ENCODE measurements at regions not wholly inside any gene's neighbourhood (a gene's known extent, or its start where the extent isn't known, plus 50 kb on each side); places are given as distances from the start of the nearest gene placed in this dataset.

- 73% methylated on average over 1 of the region's 1 CpG for WGBS
- no peak for DNase-seq (ENCODE audit: extremely low spot score)
- no peak overlapping the region for H3K27ac ChIP-seq (ENCODE audit: low read depth)
- no peaks in the 10 kb centered on the region for H3K36me3 ChIP-seq (ENCODE audit: insufficient read depth)
- H3K4me3 ChIP-seq (ENCODE audit: low read depth, low read length): no peak overlapping the region
- H3K4me1 ChIP-seq (ENCODE audit: insufficient read depth): no peaks in the 10 kb centered on the region
These were observed 340.2 kb upstream of the NOVA1 start for GRCh38 chr14:26938054-26938453.

- no peak for DNase-seq (ENCODE audit: extremely low spot score)
- Histone ChIP-seq H3K27ac (ENCODE audit: low read depth) (no peak overlapping the region), H3K4me1 (ENCODE audit: insufficient read depth) (no peaks in the 10 kb centered on the region), H3K4me3 (ENCODE audit: low read depth, low read length) (no peak overlapping the region), H3K36me3 (ENCODE audit: insufficient read depth) (no peaks in the 10 kb centered on the region)
- 88% methylated on average over 2 of the region's 2 CpGs for WGBS
These were observed 341.9 kb upstream of the NOVA1 start for GRCh38 chr14:26939755-26940154.

- Histone ChIP-seq H3K27ac (ENCODE audit: low read depth) (no peak overlapping the region), H3K4me3 (ENCODE audit: low read depth, low read length) (no peak overlapping the region), H3K36me3 (ENCODE audit: insufficient read depth) (no peaks in the 10 kb centered on the region), H3K4me1 (ENCODE audit: insufficient read depth) (no peaks in the 10 kb centered on the region)
- 86% methylated on average over 2 of the region's 2 CpGs for WGBS
- no peak for DNase-seq (ENCODE audit: extremely low spot score)
These were observed 343.7 kb upstream of the NOVA1 start for GRCh38 chr14:26941521-26941920.

- DNase-seq (ENCODE audit: extremely low spot score): no peak
- WGBS: 76% methylated on average over 1 of the region's 1 CpG
- H3K27ac ChIP-seq (ENCODE audit: low read depth): no peak overlapping the region
These were observed 349.4 kb upstream of the NOVA1 start for GRCh38 chr14:26947265-26947664.

GRCh38 chr14:26959437-26959836, 361.6 kb upstream of the NOVA1 start:
- no peak overlapping the region for H3K4me3 ChIP-seq (ENCODE audit: low read depth, low read length)

More at GRCh38 chr14:26947265-26947664, 349.4 kb upstream of the NOVA1 start:
- Histone ChIP-seq H3K4me1 (ENCODE audit: insufficient read depth) (no peaks in the 10 kb centered on the region), H3K4me3 (ENCODE audit: low read depth, low read length) (no peak overlapping the region), H3K36me3 (ENCODE audit: insufficient read depth) (no peaks in the 10 kb centered on the region)

GRCh38 chr14:26959972-26960660, 362.3 kb upstream of the NOVA1 start:
- Histone ChIP-seq H3K4me3 (ENCODE audit: low read depth, low read length) (no peak overlapping the region), H3K4me1 (ENCODE audit: insufficient read depth) (no peaks in the 10 kb centered on the region), H3K27ac (ENCODE audit: low read depth) (no peak overlapping the region), H3K36me3 (ENCODE audit: insufficient read depth) (no peaks in the 10 kb centered on the region)
- no peak for DNase-seq (ENCODE audit: extremely low spot score)
- WGBS: 60% methylated on average over 10 of the region's 10 CpGs

More at GRCh38 chr14:26959437-26959836, 361.6 kb upstream of the NOVA1 start:
- no peak overlapping the region for H3K27ac ChIP-seq (ENCODE audit: low read depth)
- no peaks in the 10 kb centered on the region for H3K36me3 ChIP-seq (ENCODE audit: insufficient read depth)
- no peak for DNase-seq (ENCODE audit: extremely low spot score)
- no peaks in the 10 kb centered on the region for H3K4me1 ChIP-seq (ENCODE audit: insufficient read depth)
- 57% methylated on average over 2 of the region's 2 CpGs for WGBS

GRCh38 chr14:26963711-26964110, 365.9 kb upstream of the NOVA1 start:
- no peaks in the 10 kb centered on the region for H3K36me3 ChIP-seq (ENCODE audit: insufficient read depth)
- no peak for DNase-seq (ENCODE audit: extremely low spot score)
- H3K4me1 ChIP-seq (ENCODE audit: insufficient read depth): no peaks in the 10 kb centered on the region
- 55% methylated on average over 4 of the region's 4 CpGs for WGBS
- H3K27ac ChIP-seq (ENCODE audit: low read depth): no peak overlapping the region
- no peak overlapping the region for H3K4me3 ChIP-seq (ENCODE audit: low read depth, low read length)

GRCh38 chr14:26965490-26965889, 367.7 kb upstream of the NOVA1 start:
- Histone ChIP-seq H3K4me1 (ENCODE audit: insufficient read depth) (no peaks in the 10 kb centered on the region), H3K4me3 (ENCODE audit: low read depth, low read length) (no peak overlapping the region), H3K36me3 (ENCODE audit: insufficient read depth) (no peaks in the 10 kb centered on the region), H3K27ac (ENCODE audit: low read depth) (no peak overlapping the region)
- WGBS: 79% methylated on average over 7 of the region's 7 CpGs
- no peak for DNase-seq (ENCODE audit: extremely low spot score)

GRCh38 chr14:26966908-26967307, 369.1 kb upstream of the NOVA1 start:
- no peak for DNase-seq (ENCODE audit: extremely low spot score)
- Histone ChIP-seq H3K36me3 (ENCODE audit: insufficient read depth) (no peaks in the 10 kb centered on the region), H3K4me3 (ENCODE audit: low read depth, low read length) (no peak overlapping the region), H3K27ac (ENCODE audit: low read depth) (no peak overlapping the region), H3K4me1 (ENCODE audit: insufficient read depth) (no peaks in the 10 kb centered on the region)
- WGBS: 39% methylated on average over 3 of the region's 3 CpGs

- no peaks in the 10 kb centered on the region for H3K36me3 ChIP-seq (ENCODE audit: insufficient read depth)
- H3K27ac ChIP-seq (ENCODE audit: low read depth): no peak overlapping the region
- no peak for DNase-seq (ENCODE audit: extremely low spot score)
- H3K4me3 ChIP-seq (ENCODE audit: low read depth, low read length): no peak overlapping the region
- H3K4me1 ChIP-seq (ENCODE audit: insufficient read depth): no peaks in the 10 kb centered on the region
- 78% methylated on average over 1 of the region's 1 CpG for WGBS
These were observed 377.1 kb upstream of the NOVA1 start for GRCh38 chr14:26974965-26975364.

- Histone ChIP-seq H3K4me3 (ENCODE audit: low read depth, low read length) (no peak overlapping the region), H3K36me3 (ENCODE audit: insufficient read depth) (no peaks in the 10 kb centered on the region), H3K4me1 (ENCODE audit: insufficient read depth) (no peaks in the 10 kb centered on the region), H3K27ac (ENCODE audit: low read depth) (no peak overlapping the region)
- 91% methylated on average over 5 of the region's 5 CpGs for WGBS
- DNase-seq (ENCODE audit: extremely low spot score): no peak
These were observed 384.2 kb upstream of the NOVA1 start for GRCh38 chr14:26982071-26982470.

GRCh38 chr14:26984311-26985177, 386.7 kb upstream of the NOVA1 start:
- no peak for DNase-seq (ENCODE audit: extremely low spot score)
- WGBS: 44% methylated on average over 9 of the region's 9 CpGs
- Histone ChIP-seq H3K4me3 (ENCODE audit: low read depth, low read length) (no peak overlapping the region), H3K36me3 (ENCODE audit: insufficient read depth) (no peaks in the 10 kb centered on the region), H3K4me1 (ENCODE audit: insufficient read depth) (no peaks in the 10 kb centered on the region), H3K27ac (ENCODE audit: low read depth) (no peak overlapping the region)

- Histone ChIP-seq H3K4me1 (ENCODE audit: insufficient read depth) (no peaks in the 10 kb centered on the region), H3K4me3 (ENCODE audit: low read depth, low read length) (no peak overlapping the region), H3K36me3 (ENCODE audit: insufficient read depth) (no peaks in the 10 kb centered on the region), H3K27ac (ENCODE audit: low read depth) (no peak overlapping the region)
- DNase-seq (ENCODE audit: extremely low spot score): no peak
- WGBS: 81% methylated on average over 7 of the region's 7 CpGs
These were observed 390.0 kb upstream of the NOVA1 start for GRCh38 chr14:26987744-26988363.

GRCh38 chr14:26990946-26991345, 393.1 kb upstream of the NOVA1 start:
- no peaks in the 10 kb centered on the region for H3K4me1 ChIP-seq (ENCODE audit: insufficient read depth)
- no peak overlapping the region for H3K27ac ChIP-seq (ENCODE audit: low read depth)
- DNase-seq (ENCODE audit: extremely low spot score): no peak
- H3K36me3 ChIP-seq (ENCODE audit: insufficient read depth): no peaks in the 10 kb centered on the region
- H3K4me3 ChIP-seq (ENCODE audit: low read depth, low read length): no peak overlapping the region

Data from urinary bladder (tissue), 3 donors.